H1 (cell line): ENCODE measurements at regions not wholly inside any gene's neighbourhood (a gene's known extent, or its start where the extent isn't known, plus 50 kb on each side); places are given as distances from the start of the nearest gene placed in this dataset.

Source experiments
- CTCF ChIA-PET: fragments of 300-600 bp; sonication (Branson Sonifier 250); formaldehyde crosslinking; loops from one replicate; lab custom pipeline; 2021; ENCODE audit not compliant: partially characterized antibody; lab: Charles Lee
- POLR2A ChIA-PET: fragments of 300-600 bp; sonication (Branson Sonifier 250); formaldehyde crosslinking; loops from one replicate; lab custom pipeline; 2021; ENCODE audit warnings: inconsistent platforms; ENCODE audit not compliant: partially characterized antibody; lab: Charles Lee
- DNase-seq, 2 experiments: peaks; one replicate each; pipeline versions ENCODE4 v3.0.0 to v3.0.0-alpha.2; 2010 to 2022; ENCODE audit warnings: low spot score in 2 of 2, low read depth in 1 of 2, mixed read lengths in 1 of 2
- FAIRE-seq: peaks from 2 replicates; lab custom pipeline; 2011; peaks lifted over from hg19 to GRCh38; lab: Jason Lieb, UNC
- H2AFZ ChIP-seq: 2 replicates; pipeline ENCODE4 v1.8.1; 2012; ENCODE audit warnings: low read length, inconsistent platforms
- H2AK5ac ChIP-seq: 2 replicates; pipeline ENCODE4 v1.6.1; 2013; ENCODE audit warnings: low read depth, low read length
- H2BK120ac ChIP-seq: replicated peaks from 2 replicates; pipeline ENCODE3; 2013; ENCODE audit warnings: low read depth, low read length, inconsistent platforms
- H2BK12ac ChIP-seq: 2 replicates; pipeline ENCODE4 v1.6.1; 2013; ENCODE audit warnings: low read depth, low read length
- H2BK15ac ChIP-seq: 2 replicates; pipeline ENCODE4 v1.6.1; 2013; ENCODE audit warnings: low read length
- H2BK20ac ChIP-seq: 2 replicates; pipeline ENCODE4 v1.6.1; 2013; ENCODE audit warnings: low read length
- H2BK5ac ChIP-seq: 2 replicates; pipeline ENCODE4 v1.6.1; 2013; ENCODE audit warnings: low read depth, low read length
- H3K14ac ChIP-seq: 2 replicates; pipeline ENCODE4 v1.6.1; 2013; ENCODE audit warnings: inconsistent platforms; ENCODE audit not compliant: insufficient read length
- H3K18ac ChIP-seq: 2 replicates; pipeline ENCODE4 v1.6.1; 2013; ENCODE audit warnings: low read length; ENCODE audit errors: extremely low read depth
- H3K23ac ChIP-seq: 2 replicates; pipeline ENCODE4 v1.6.1; 2013; ENCODE audit warnings: inconsistent platforms; ENCODE audit not compliant: insufficient read length
- H3K23me2 ChIP-seq: 2 replicates; pipeline ENCODE4 v1.6.1; 2013; ENCODE audit warnings: low read depth, low read length
- H3K27ac ChIP-seq: 2 replicates; pipeline ENCODE4 v1.6.1; 2011; ENCODE audit warnings: low read depth, low read length, inconsistent platforms
- H3K27me3 ChIP-seq, 4 experiments: replicated peaks in 1 of 4; 1 replicate in 1 of 4; 2 replicates in 3 of 4; pipeline versions ENCODE4 v1.6.1 to v1.8.1; 2011 to 2013; ENCODE audit warnings: low read length in 3 of 4, mild to moderate bottlenecking in 3 of 4, inconsistent platforms in 2 of 4, mixed read lengths in 2 of 4, moderate library complexity in 1 of 4; ENCODE audit not compliant: control insufficient read depth in 3 of 4, insufficient read depth in 3 of 4; ENCODE audit errors: extremely low read depth in 1 of 4
- H3K36me3 ChIP-seq, 4 experiments: 2 replicates each; pipeline versions ENCODE4 v1.6.1 to v1.8.1; 2011 to 2013; ENCODE audit warnings: mild to moderate bottlenecking in 4 of 4, low read length in 3 of 4, moderate library complexity in 2 of 4, control low read depth in 1 of 4, inconsistent platforms in 1 of 4; ENCODE audit not compliant: insufficient read depth in 4 of 4, control insufficient read depth in 2 of 4
- H3K4ac ChIP-seq: replicated peaks from 2 replicates; pipeline ENCODE3; 2013; ENCODE audit warnings: low read length, low read depth, mixed read lengths, inconsistent platforms; ENCODE audit not compliant: insufficient read length
- H3K4me1 ChIP-seq, 4 experiments: replicated peaks in 1 of 4; 1 replicate in 1 of 4; 2 replicates in 3 of 4; pipeline versions ENCODE4 v1.6.1 to v1.8.1; 2011 to 2013; ENCODE audit warnings: low read length in 3 of 4, inconsistent platforms in 2 of 4, mixed read lengths in 1 of 4; ENCODE audit not compliant: insufficient read depth in 4 of 4, control insufficient read depth in 3 of 4
- H3K4me2 ChIP-seq, 2 experiments: 2 replicates each; pipeline versions ENCODE4 v1.6.1 to v1.8.1; 2011 to 2013; ENCODE audit warnings: low read depth in 2 of 2, low read length in 2 of 2, control low read depth in 1 of 2, inconsistent platforms in 1 of 2, mild to moderate bottlenecking in 1 of 2; ENCODE audit not compliant: insufficient read depth in 1 of 2
- H3K4me3 ChIP-seq, 4 experiments: fragments of 200-600, 300-600 bp in 1 of 4; sonication (generic), shearing (Covaris generic), sonication (Bioruptor Twin) in 1 of 4; 2 replicates each; pipeline versions ENCODE4 v1.5.1 to v1.8.1; 2011 to 2016; ENCODE audit warnings: low read length in 4 of 4, low read depth in 3 of 4, control low read depth in 2 of 4, inconsistent platforms in 2 of 4, mild to moderate bottlenecking in 2 of 4, mixed read lengths in 1 of 4, moderate library complexity in 1 of 4; ENCODE audit not compliant: insufficient read depth in 2 of 4; ENCODE audit errors: extremely low read depth in 1 of 4
- H3K56ac ChIP-seq: replicated peaks from 2 replicates; pipeline ENCODE3; 2013; ENCODE audit warnings: low read depth, mild to moderate bottlenecking, mixed read lengths, low read length, inconsistent platforms; ENCODE audit not compliant: insufficient read length
- H3K79me1 ChIP-seq: 2 replicates; pipeline ENCODE4 v1.6.1; 2013; ENCODE audit warnings: low read depth, low read length, control low read depth
- H3K79me2 ChIP-seq, 2 experiments: 2 replicates each; pipeline versions ENCODE4 v1.6.1 to v1.8.1; 2012 to 2013; ENCODE audit warnings: low read length in 2 of 2, mild to moderate bottlenecking in 2 of 2, inconsistent platforms in 1 of 2; ENCODE audit not compliant: insufficient read depth in 2 of 2, control insufficient read depth in 1 of 2
- H3K9ac ChIP-seq, 4 experiments: replicated peaks in 1 of 4; 1 replicate in 1 of 4; 2 replicates in 3 of 4; pipeline versions ENCODE4 v1.6.1 to v1.8.1; 2011 to 2013; ENCODE audit warnings: low read depth in 3 of 4, low read length in 3 of 4, control low read depth in 2 of 4, mild to moderate bottlenecking in 2 of 4, moderate library complexity in 2 of 4, inconsistent platforms in 1 of 4; ENCODE audit errors: extremely low read depth in 1 of 4
- H3K9me3 ChIP-seq, 2 experiments: 2 replicates each; pipeline versions ENCODE4 v1.6.1 to v1.8.1; 2012 to 2013; ENCODE audit warnings: mild to moderate bottlenecking in 2 of 2, moderate library complexity in 2 of 2, control low read depth in 1 of 2, inconsistent platforms in 1 of 2, low read depth in 1 of 2, low read length in 1 of 2, mixed read lengths in 1 of 2; ENCODE audit not compliant: insufficient read depth in 2 of 2
- H4K20me1 ChIP-seq, 2 experiments: replicated peaks in 1 of 2; 2 replicates each; pipeline versions ENCODE3 to v1.8.1; 2011 to 2013; ENCODE audit warnings: inconsistent platforms in 2 of 2, low read length in 2 of 2, mild to moderate bottlenecking in 1 of 2; ENCODE audit not compliant: insufficient read depth in 2 of 2, control insufficient read depth in 1 of 2
- H4K5ac ChIP-seq: 2 replicates; pipeline ENCODE4 v1.6.1; 2013; ENCODE audit warnings: low read length, low read depth, mixed read lengths, inconsistent platforms; ENCODE audit not compliant: insufficient read length
- H4K8ac ChIP-seq: 2 replicates; pipeline ENCODE4 v1.8.0; 2013; ENCODE audit warnings: mild to moderate bottlenecking, moderate library complexity, low read length, inconsistent platforms; ENCODE audit not compliant: insufficient read depth; ENCODE audit errors: extremely low read depth
- H4K91ac ChIP-seq: replicated peaks from 2 replicates; pipeline ENCODE3; 2013; ENCODE audit warnings: low read length, mixed read lengths, inconsistent platforms; ENCODE audit not compliant: insufficient read length
- BACH1 ChIP-seq: IDR thresholded peaks from 2 replicates; pipeline ENCODE4 v1.6.1; 2012; ENCODE audit warnings: low read length, improper control_type of control experiment
- CEBPB ChIP-seq: IDR thresholded peaks from 2 replicates; pipeline ENCODE4 v1.6.1; 2012; ENCODE audit warnings: low read depth, low read length
- CREB1 ChIP-seq: IDR thresholded peaks from 2 replicates; pipeline ENCODE4 v1.6.1; 2012; ENCODE audit warnings: inconsistent platforms
- FOSL1 ChIP-seq: IDR thresholded peaks from 2 replicates; pipeline ENCODE4 v1.6.1; 2011; ENCODE audit warnings: mild to moderate bottlenecking, low read depth, low read length, moderate library complexity; ENCODE audit not compliant: insufficient read depth
- NRF1 ChIP-seq: IDR thresholded peaks from 2 replicates; pipeline ENCODE4 v1.6.1; 2011; ENCODE audit warnings: mild to moderate bottlenecking, low read depth, low read length, improper control_type of control experiment
- POLR2A ChIP-seq, 2 experiments: IDR thresholded peaks; 1 replicate in 1 of 2; 2 replicates in 1 of 2; pipeline ENCODE4 v1.6.1; 2011; ENCODE audit warnings: low read depth in 2 of 2, low read length in 2 of 2, mild to moderate bottlenecking in 2 of 2; ENCODE audit errors: control extremely low read depth in 1 of 2
- SIX5 ChIP-seq: IDR thresholded peaks from 2 replicates; pipeline ENCODE4 v1.6.1; 2011; ENCODE audit warnings: mild to moderate bottlenecking, low read depth, low read length
- SP1 ChIP-seq: IDR thresholded peaks from 2 replicates; pipeline ENCODE4 v1.6.1; 2011; ENCODE audit warnings: low read depth, low read length
- SRF ChIP-seq: IDR thresholded peaks from 2 replicates; pipeline ENCODE4 v1.6.1; 2011; ENCODE audit warnings: mild to moderate bottlenecking, low read depth, low read length, moderate library complexity
- SUZ12 ChIP-seq: fragments of 200-600 bp; sonication (generic); IDR thresholded peaks from 2 replicates; pipeline ENCODE4 v1.6.1; 2012; ENCODE audit warnings: mild to moderate bottlenecking, inconsistent platforms, low read length, moderate library complexity, mixed read lengths
- WGBS, 2 experiments: shearing (Covaris generic) in 1 of 2; methylation state at CpG; one replicate each; pipeline versions ENCODE4 v1.1.6 to v1.1.7; 2013 to 2015; ENCODE audit warnings: low lambda C conversion rate in 2 of 2, mixed read lengths in 2 of 2, inconsistent platforms in 1 of 2, low coverage in 1 of 2, missing lambda C conversion rate in 1 of 2; ENCODE audit not compliant: insufficient replicate concordance in 2 of 2, insufficient coverage in 1 of 2, insufficient read length in 1 of 2; ENCODE audit errors: extremely low coverage in 1 of 2, missing lambda C conversion rate in 1 of 2; 5-methylcytosine and 5-hydroxymethylcytosine counted together

DNA sequence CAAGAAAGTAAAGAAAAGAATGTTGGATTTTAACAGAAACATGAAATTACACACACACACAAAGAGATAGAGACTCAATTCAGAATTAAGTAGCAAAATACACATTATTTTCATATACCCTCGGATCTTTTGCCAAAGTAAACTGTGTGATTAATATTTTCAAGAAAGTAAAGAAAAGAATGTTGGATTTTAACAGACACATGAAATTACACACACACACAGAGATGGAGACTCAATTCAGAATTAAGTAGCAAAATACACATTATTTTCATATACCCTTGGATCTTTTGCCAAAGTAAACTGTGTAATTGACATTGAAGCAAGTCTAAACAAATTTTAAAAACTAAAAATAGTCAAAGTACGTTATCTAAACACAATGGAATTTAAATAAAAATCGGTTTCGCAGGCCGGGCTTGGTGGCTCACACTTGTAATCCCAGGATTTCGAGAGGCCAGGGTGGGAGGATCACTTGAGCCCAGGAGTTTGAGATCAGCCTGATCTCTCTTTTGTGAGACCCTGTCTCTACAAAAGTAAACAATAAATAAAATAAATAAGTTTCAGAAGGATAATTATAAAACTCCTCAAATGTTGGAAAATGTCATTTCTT lies 337.3 kb upstream of the MAGI2 start:
- Histone ChIP-seq H3K4me3 (no peak overlapping the region), H2AFZ (no peak overlapping the region), H4K5ac (no peak overlapping the region), H3K4me1 (no peaks in the 10 kb centered on the region), H3K14ac (no peak overlapping the region), H3K9me3 (no peaks in the 10 kb centered on the region), H2BK15ac (no peak overlapping the region), H3K36me3 (no peaks in the 10 kb centered on the region), H2AK5ac (no peak overlapping the region), H3K23me2 (no peaks in the 10 kb centered on the region), H3K23ac (no peak overlapping the region), H3K27me3 (no peaks in the 10 kb centered on the region), H2BK20ac (no peak overlapping the region), H2BK12ac (no peak overlapping the region), H4K20me1 (no peaks in the 10 kb centered on the region), H3K9ac (no peak overlapping the region), H3K79me2 (no peaks in the 10 kb centered on the region), H2BK5ac (no peak overlapping the region), H3K4me2 (no peak overlapping the region), H3K18ac (no peak overlapping the region), H3K27ac (no peak overlapping the region), H4K91ac (no peak overlapping the region), H3K4ac (no peak overlapping the region), H3K56ac (no peak overlapping the region), H3K79me1 (no peaks in the 10 kb centered on the region), H4K8ac (no peak overlapping the region), H2BK120ac (no peak overlapping the region)
- FAIRE-seq, result no peak
- 91% methylated on average over 6 of the region's 6 CpGs; no CpG with 5 or more reads in 1 of the 2 experiments for WGBS, 2 experiments
- POLR2A ChIA-PET, result no interaction called here
- CTCF ChIA-PET, result no interaction called here
- no peak for TF ChIP-seq CREB1
- no peak for TF ChIP-seq SRF
- TF ChIP-seq FOSL1, result no peak
- TF ChIP-seq CEBPB, result no peak
- no peak for TF ChIP-seq SP1
- TF ChIP-seq SUZ12, result no peak
- TF ChIP-seq NRF1, result no peak
- TF ChIP-seq BACH1, result no peak
- TF ChIP-seq SIX5, result no peak
- no peak for TF ChIP-seq POLR2A (IDR thresholded peaks at IDR 0.05; ENCODE audit: control extremely low read depth in 1 of 2, low read depth in 2 of 2, low read length in 2 of 2)
- no peak for DNase-seq
